Smooth muscle cell (in vitro differentiated cells): ENCODE measurements at regions not wholly inside any gene's neighbourhood (a gene's known extent, or its start where the extent isn't known, plus 50 kb on each side); places are given as distances from the start of the nearest gene placed in this dataset.

Experiments
- DNase-seq: peaks from one replicate; lab custom pipeline; 2025; ENCODE audit not compliant: unreplicated experiment; lab: John Stamatoyannopoulos, UW
- H2AFZ ChIP-seq: fragments of 200-600 bp; sonication (generic); 2 replicates; pipeline ENCODE4 v1.6.0; 2016; ENCODE audit warnings: antibody characterized with exemption, low read depth, mild to moderate bottlenecking
- H3F3A ChIP-seq: fragments of 200-600 bp; sonication (generic); 2 replicates; pipeline ENCODE4 v1.6.0; 2017; ENCODE audit warnings: antibody characterized with exemption, low read depth
- H3K27ac ChIP-seq: fragments of 200-600 bp; sonication (generic); 2 replicates; pipeline ENCODE4 v1.5.1; 2016; ENCODE audit warnings: low read depth, mild to moderate bottlenecking
- H3K27me3 ChIP-seq: fragments of 200-600 bp; sonication (generic); 2 replicates; pipeline ENCODE4 v1.6.1; 2016; ENCODE audit warnings: low read depth, mild to moderate bottlenecking
- H3K36me3 ChIP-seq: fragments of 200-600 bp; sonication (generic); 2 replicates; pipeline ENCODE4 v1.5.1; 2016; ENCODE audit warnings: low read depth
- H3K4me1 ChIP-seq: fragments of 200-600 bp; sonication (generic); 2 replicates; pipeline ENCODE4 v1.5.1; 2016; ENCODE audit warnings: low read depth
- H3K4me2 ChIP-seq: fragments of 200-600 bp; sonication (generic); 2 replicates; pipeline ENCODE4 v1.6.0; 2016; ENCODE audit warnings: mild to moderate bottlenecking
- H3K4me3 ChIP-seq: fragments of 200-600 bp; sonication (generic); 2 replicates; pipeline ENCODE4 v1.5.1; 2016; ENCODE audit warnings: mild to moderate bottlenecking
- H3K79me2 ChIP-seq: fragments of 200-600 bp; sonication (generic); 2 replicates; pipeline ENCODE4 v1.6.0; 2016; ENCODE audit warnings: low read depth, mild to moderate bottlenecking
- H3K9ac ChIP-seq: fragments of 200-600 bp; sonication (generic); 2 replicates; pipeline ENCODE4 v1.6.0; 2016; ENCODE audit warnings: low read depth
- H3K9me3 ChIP-seq: fragments of 200-600 bp; sonication (generic); replicated peaks from 2 replicates; pipeline ENCODE4 v1.5.1; 2016; ENCODE audit warnings: low read depth
- H4K20me1 ChIP-seq: fragments of 200-600 bp; sonication (generic); 2 replicates; pipeline ENCODE4 v1.6.0; 2016; ENCODE audit warnings: low read depth
- CTCF ChIP-seq: fragments of 200-600 bp; sonication (generic); IDR thresholded peaks from 2 replicates; pipeline ENCODE4 v1.5.1; 2017; ENCODE audit warnings: borderline replicate concordance, mild to moderate bottlenecking, antibody characterized with exemption; ENCODE audit not compliant: insufficient read depth, poor library complexity, severe bottlenecking
- WGBS: methylation state at CpG from one replicate; pipeline ENCODE4 v1.1.7; 2016; ENCODE audit warnings: low lambda C conversion rate; 5-methylcytosine and 5-hydroxymethylcytosine counted together

- Histone ChIP-seq H3K4me3 (no peak overlapping the region), H3K9ac (no peak overlapping the region), H3F3A (no peaks in the 10 kb centered on the region), H3K9me3 (no peaks in the 10 kb centered on the region), H3K36me3 (no peaks in the 10 kb centered on the region), H3K79me2 (no peaks in the 10 kb centered on the region), H3K27ac (no peak overlapping the region), H3K27me3 (no peaks in the 10 kb centered on the region), H4K20me1 (no peaks in the 10 kb centered on the region), H2AFZ (no peak overlapping the region), H3K4me2 (no peak overlapping the region), H3K4me1 (no peaks in the 10 kb centered on the region)
- DNase-seq, result no peak
- TF ChIP-seq CTCF, result no peak
These were observed 473.1 kb downstream of the MCTP2 start for GRCh38 chr15:94704421-94704820.

GRCh38 chr15:94704946-94705345 is 473.6 kb downstream of the MCTP2 start:
- Histone ChIP-seq H3K36me3 (no peaks in the 10 kb centered on the region), H4K20me1 (no peaks in the 10 kb centered on the region), H3K79me2 (no peaks in the 10 kb centered on the region), H3F3A (no peaks in the 10 kb centered on the region), H3K27me3 (no peaks in the 10 kb centered on the region), H2AFZ (no peak overlapping the region), H3K9ac (no peak overlapping the region), H3K4me3 (no peak overlapping the region), H3K9me3 (no peaks in the 10 kb centered on the region), H3K4me1 (no peaks in the 10 kb centered on the region), H3K4me2 (no peak overlapping the region), H3K27ac (no peak overlapping the region)
- no peak for TF ChIP-seq CTCF
- WGBS, result 95% methylated on average over 2 of the region's 2 CpGs
- DNase-seq, result no peak

- H3K4me2 ChIP-seq, result no peak overlapping the region
- H3K4me3 ChIP-seq, result no peak overlapping the region
- no peak for DNase-seq
- H3K27me3 ChIP-seq, result no peaks in the 10 kb centered on the region
- H3K9ac ChIP-seq, result no peak overlapping the region
- H2AFZ ChIP-seq, result no peak overlapping the region
- WGBS, result 97% methylated on average over 9 of the region's 9 CpGs
- no peaks in the 10 kb centered on the region for H3K4me1 ChIP-seq
- H3K36me3 ChIP-seq, result no peaks in the 10 kb centered on the region
- no peaks in the 10 kb centered on the region for H4K20me1 ChIP-seq
- H3K9me3 ChIP-seq, result no peaks in the 10 kb centered on the region
- no peaks in the 10 kb centered on the region for H3F3A ChIP-seq
- TF ChIP-seq CTCF, result no peak
- H3K27ac ChIP-seq, result no peak overlapping the region
- no peaks in the 10 kb centered on the region for H3K79me2 ChIP-seq
These were observed 478.0 kb downstream of the MCTP2 start for GRCh38 chr15:94709319-94709718.

- no peak overlapping the region for H3K27ac ChIP-seq
- H2AFZ ChIP-seq, result no peak overlapping the region
- H3K9ac ChIP-seq, result no peak overlapping the region
- H3K4me1 ChIP-seq, result peaks cover 2% of the 10 kb centered on the region
- no peak overlapping the region for H3K4me2 ChIP-seq
- no peak for TF ChIP-seq CTCF
- DNase-seq, result no peak
- H4K20me1 ChIP-seq, result no peaks in the 10 kb centered on the region
- WGBS, result 85% methylated on average over 2 of the region's 2 CpGs
- H3K79me2 ChIP-seq, result no peaks in the 10 kb centered on the region
- no peaks in the 10 kb centered on the region for H3K27me3 ChIP-seq
- H3F3A ChIP-seq, result no peaks in the 10 kb centered on the region
- no peaks in the 10 kb centered on the region for H3K36me3 ChIP-seq
- no peak overlapping the region for H3K4me3 ChIP-seq
- no peaks in the 10 kb centered on the region for H3K9me3 ChIP-seq
These were observed 490.8 kb downstream of the MCTP2 start for GRCh38 chr15:94722024-94722636.
